Fibroblast of mammary gland (primary cell): ENCODE measurements at regions not wholly inside any gene's neighbourhood (a gene's known extent, or its start where the extent isn't known, plus 50 kb on each side); places are given as distances from the start of the nearest gene placed in this dataset.
A peak's percentile ranks its signal among the peaks of the same experiment; 100 is the strongest.

Source experiments
- DNase-seq: peaks from one replicate; pipeline ENCODE4 v3.0.0-alpha.2; 2010; ENCODE audit warnings: low read depth
- H3K4me3 ChIP-seq: 2 replicates; pipeline ENCODE4 v1.5.1; 2011; ENCODE audit warnings: low read depth, mild to moderate bottlenecking, low read length, moderate library complexity; ENCODE audit not compliant: control insufficient read depth
- TF ChIP-seq, protein P1 (sequence below): conservative IDR thresholded peaks from 2 replicates; pipeline ENCODE4 v1.5.1; 2011; ENCODE audit warnings: low read depth, low read length, inconsistent platforms; ENCODE audit not compliant: control insufficient read depth, insufficient read depth

DNA sequence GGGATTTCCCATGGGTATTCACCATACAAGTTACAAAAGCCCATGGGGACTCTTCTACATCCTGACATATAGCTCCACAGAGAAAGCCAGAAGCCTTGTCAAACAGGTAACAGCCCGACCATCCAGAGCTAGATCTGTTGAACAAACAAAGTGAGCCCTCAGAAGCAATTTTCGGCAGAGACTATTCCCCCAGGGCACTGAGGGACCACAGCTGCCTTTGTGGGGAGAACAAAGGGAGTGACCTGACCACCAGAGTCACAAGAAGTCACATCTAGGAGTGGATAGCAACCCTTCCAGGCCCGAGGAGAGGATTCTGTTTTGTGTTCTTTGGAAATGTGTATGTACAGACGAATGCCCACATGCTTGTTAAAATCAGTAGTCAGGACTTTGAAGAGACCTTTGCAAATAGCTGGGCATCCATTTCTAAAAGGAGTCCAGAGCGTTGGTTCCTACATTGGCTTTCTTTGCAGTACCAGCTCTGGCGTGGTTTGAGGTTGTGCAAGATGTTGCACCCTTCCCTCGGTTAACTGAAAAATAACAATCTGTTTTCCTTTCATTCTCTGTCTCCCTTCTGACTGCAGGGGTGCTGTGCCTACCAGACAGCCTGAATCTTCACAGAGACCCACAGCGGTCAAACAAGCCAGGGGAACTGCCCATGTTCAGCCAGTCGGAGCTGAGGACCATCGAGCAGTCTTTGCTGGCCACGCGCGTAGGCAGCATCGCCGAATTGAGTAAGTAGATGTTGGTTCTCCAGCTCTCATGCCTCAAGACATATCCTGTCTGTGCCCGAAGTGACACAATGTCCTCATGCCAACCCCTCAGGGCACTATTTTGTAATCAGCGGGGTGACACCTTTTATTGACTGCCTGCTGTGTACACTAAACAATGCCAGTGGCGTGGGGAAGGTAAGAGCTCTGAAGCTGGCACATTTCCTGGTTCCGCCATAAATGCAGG lies 165.4 kb upstream of the PWP1 start:
- TF ChIP-seq, protein P1, sequence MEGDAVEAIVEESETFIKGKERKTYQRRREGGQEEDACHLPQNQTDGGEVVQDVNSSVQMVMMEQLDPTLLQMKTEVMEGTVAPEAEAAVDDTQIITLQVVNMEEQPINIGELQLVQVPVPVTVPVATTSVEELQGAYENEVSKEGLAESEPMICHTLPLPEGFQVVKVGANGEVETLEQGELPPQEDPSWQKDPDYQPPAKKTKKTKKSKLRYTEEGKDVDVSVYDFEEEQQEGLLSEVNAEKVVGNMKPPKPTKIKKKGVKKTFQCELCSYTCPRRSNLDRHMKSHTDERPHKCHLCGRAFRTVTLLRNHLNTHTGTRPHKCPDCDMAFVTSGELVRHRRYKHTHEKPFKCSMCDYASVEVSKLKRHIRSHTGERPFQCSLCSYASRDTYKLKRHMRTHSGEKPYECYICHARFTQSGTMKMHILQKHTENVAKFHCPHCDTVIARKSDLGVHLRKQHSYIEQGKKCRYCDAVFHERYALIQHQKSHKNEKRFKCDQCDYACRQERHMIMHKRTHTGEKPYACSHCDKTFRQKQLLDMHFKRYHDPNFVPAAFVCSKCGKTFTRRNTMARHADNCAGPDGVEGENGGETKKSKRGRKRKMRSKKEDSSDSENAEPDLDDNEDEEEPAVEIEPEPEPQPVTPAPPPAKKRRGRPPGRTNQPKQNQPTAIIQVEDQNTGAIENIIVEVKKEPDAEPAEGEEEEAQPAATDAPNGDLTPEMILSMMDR, result no peak
- DNase-seq, result no peak
- H3K4me3 ChIP-seq, result no peak overlapping the region

DNA sequence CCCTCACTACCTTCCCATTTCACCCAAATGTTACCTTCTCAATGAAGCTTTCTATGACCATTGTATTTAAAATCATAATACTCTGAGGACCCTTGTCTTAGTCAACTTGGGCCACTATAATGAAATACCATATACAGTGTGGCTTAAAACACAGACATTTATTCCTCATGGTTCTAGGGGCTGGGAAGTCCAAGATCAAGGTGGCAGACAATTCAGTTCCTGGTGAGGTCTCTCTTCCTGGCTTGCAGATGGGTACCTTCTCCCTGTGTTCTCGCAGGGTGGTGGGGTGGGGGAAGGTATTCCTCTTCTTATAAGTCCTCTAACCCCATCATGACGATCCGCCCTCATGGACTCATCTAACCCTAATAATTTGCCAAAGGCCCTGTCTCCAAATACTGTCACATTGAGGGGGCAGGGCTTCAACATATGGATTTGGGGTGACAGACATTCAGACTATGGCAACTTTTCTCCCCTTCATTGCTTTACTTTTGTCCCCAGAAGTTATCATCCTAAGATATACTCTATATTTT lies 163.7 kb upstream of the PWP1 start:
- no peak for DNase-seq
- TF ChIP-seq, protein P1, result no peak
- H3K4me3 ChIP-seq, result no peak overlapping the region

GRCh38 chr12:107522692-107523477 lies 162.7 kb upstream of the PWP1 start:
- TF ChIP-seq, protein P1, result peak; percentile 28
- H3K4me3 ChIP-seq, result no peak overlapping the region
- DNase-seq, result no peak

DNA sequence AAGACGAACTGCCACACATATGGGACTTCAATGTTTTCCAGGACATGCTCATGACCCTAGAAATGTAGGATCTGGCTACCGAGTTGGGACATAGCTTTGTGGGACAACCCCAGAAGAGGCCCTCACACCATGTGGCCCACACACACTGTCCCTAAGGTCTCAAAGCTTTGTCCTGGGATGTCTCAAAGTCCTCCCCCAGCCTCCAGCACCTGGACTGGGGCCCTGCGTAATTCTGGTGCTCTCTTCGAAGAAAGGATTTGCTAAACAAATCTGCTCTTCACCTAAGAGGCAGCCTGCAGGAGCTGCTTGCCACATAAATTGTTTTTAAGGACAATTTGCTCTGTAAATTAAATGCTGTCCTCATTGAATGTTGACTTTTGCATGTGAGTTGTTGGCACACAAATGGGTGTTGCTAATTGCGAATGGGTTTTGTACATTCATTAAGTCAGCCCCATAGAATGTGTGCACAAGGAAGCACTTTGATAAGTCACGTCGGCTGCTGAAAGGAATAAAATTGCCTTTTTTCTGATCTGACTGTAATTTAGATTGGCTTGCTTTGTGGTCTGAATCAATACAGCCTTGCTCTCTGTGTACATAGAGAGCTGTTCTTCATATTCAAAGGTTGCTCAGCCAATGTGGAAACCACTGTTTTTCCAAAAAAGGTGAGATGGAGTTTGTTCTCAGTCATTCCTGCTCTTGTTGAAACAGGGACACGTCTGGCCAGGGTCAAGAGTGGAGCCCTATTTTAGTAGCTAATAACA lies 161.6 kb upstream of the PWP1 start:
- TF ChIP-seq, protein P1, result no peak
- no peak for DNase-seq
- no peak overlapping the region for H3K4me3 ChIP-seq

DNA sequence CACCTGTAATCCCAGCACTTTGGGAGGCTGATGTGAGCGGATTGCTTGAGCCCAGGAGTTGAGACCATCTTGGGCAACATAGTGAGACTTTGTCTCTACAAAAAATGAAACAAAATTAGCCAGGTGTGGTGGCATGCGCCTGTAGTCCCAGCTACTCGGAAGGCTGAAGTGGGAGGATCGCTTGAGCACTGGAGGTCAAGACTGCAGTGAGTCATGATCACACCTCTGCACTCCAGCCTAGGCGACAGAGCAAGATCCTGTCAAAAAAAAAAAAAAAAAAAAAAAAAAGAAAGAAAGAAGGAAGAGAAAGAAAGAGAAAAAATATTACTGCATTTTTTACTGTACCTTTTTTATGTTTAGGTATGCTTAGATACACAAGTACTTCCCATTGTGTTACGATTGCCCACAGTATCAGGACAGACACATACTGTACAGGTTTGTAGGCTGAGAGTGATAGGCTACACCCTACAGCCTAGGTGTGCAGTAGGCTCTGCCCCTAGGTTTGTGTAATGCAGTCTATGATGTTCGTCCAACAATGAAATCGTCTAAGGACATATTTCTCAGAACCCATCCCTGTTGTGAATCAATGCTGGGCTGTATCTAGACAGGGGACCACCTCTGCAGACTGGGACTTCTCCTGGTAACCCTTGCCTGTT lies 160.4 kb upstream of the PWP1 start:
- no peak for DNase-seq
- TF ChIP-seq, protein P1, result no peak
- no peak overlapping the region for H3K4me3 ChIP-seq
